ENCODE measurements at regions not wholly inside any gene's neighbourhood (a gene's known extent, or its start where the extent isn't known, plus 50 kb on each side); places are given as distances from the start of the nearest gene placed in this dataset.
"Not testable (repeated sequence)": the region's sequence is repeated elsewhere in the genome, so short reads cannot be mapped to it uniquely, and the experiment has no call there.

DNA sequence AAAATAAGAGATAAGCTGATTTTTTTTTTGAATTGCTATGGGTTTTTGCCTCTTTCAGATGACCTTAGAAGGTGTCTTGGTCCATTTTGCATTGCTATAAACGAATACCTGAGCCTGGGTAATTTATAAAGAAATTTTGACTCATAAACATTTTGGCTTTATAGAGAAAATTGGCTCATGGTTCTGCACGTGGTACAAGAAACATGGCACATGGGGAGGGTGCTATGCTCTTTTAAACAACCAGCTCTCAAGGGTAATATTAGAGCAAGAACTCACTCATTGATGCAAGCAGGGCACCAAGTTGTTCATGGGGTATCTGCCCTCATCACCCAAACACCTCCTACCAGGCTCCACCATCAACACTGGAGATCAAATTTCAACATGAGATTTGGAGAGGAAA is 408.8 kb downstream of the NUP35 start:
- H3K4me3 Mint-ChIP-seq = no peak overlapping the region

DNA sequence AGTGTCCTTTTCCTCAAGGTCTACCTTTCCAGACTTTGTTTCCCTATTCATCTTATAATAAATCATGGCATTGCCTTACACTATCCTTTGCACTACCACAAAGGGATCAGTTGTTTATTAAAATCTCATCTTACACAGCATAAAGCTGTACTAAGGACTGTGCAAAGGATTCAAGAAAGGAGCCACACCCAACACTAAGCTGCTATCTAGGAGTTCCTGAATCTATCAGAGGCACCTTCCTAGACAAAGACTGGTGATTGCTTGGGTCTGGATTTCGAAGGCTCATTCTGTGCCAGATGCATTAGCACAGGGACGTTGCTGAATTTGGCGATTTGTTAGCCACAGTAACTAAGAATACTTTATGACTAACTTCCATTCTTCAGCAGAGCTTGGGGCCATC is 412.0 kb downstream of the NUP35 start:
- Mint-ChIP-seq H3K4me1 (no peaks in the 10 kb centered on the region), H3K27me3 (ENCODE audit: low read depth in 3 of 3) (peaks cover 0 to 6% (median 0%) of the 10 kb centered on the region in 3 donors), H3K9me3 (peaks cover 5 to 43% (median 13%) of the 10 kb centered on the region in 6 donors), H3K4me3 (no peak overlapping the region), H3K36me3 (no peaks in the 10 kb centered on the region), H3K27ac (no peak overlapping the region)
- no peak for DNase-seq

More for the DNA sequence above, 408.8 kb downstream of the NUP35 start:
- DNase-seq = no peak
- H3K9me3 Mint-ChIP-seq = peaks cover 0 to 57% (median 13%) of the 10 kb centered on the region in 6 donors
- H3K27ac Mint-ChIP-seq = no peak overlapping the region
- H3K4me1 Mint-ChIP-seq = no peaks in the 10 kb centered on the region
- no peaks in the 10 kb centered on the region for H3K36me3 Mint-ChIP-seq
- H3K27me3 Mint-ChIP-seq (ENCODE audit: low read depth in 3 of 3) = peaks cover 0 to 9% (median 2%) of the 10 kb centered on the region in 3 donors

DNA sequence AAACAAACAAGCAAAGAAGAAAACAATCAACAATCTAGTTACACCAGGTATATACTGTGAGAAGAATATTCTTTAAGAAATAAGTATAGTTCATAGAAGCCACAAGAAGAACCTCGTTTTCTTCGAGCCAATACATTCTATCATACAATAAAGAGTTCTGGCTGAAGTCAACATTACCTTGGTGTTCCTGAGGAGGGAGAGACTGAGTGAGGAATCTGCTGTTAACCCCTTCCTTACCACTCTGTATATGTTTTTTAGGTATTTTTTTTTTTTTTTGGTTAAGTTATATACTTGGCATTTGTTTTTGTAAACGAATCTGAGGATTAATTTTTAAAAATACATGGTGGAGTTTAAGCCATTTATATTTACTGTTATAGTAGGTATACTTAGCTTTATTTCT is 412.5 kb downstream of the NUP35 start:
- Mint-ChIP-seq H3K36me3 (no peaks in the 10 kb centered on the region), H3K4me3 (no peak overlapping the region), H3K27ac (no peak overlapping the region), H3K9me3 (peaks cover 5 to 43% (median 13%) of the 10 kb centered on the region in 6 donors), H3K4me1 (no peaks in the 10 kb centered on the region), H3K27me3 (ENCODE audit: low read depth in 3 of 3) (peaks cover 0 to 7% (median 0%) of the 10 kb centered on the region in 3 donors)
- DNase-seq = no peak

DNA sequence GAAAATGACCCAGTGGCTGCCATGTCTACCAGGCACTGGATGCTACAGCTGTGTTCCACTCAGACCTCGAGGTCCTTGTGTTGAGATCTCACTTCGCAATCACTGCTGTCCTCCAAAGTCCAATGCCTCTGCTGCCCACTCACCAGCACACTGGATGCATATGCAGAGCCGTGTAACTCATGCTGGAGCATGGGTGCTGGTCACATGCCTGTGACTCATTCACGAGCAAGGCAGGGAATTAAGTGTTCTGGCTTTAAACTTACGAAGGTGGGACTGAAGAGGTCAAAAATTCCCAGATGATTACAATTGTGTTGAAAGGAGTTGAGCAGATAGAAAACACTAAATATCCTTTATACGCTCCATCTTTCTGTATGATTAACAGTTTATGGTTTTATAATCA is 417.5 kb downstream of the NUP35 start:
- DNase-seq = no peak
- H3K4me1 Mint-ChIP-seq = no peaks in the 10 kb centered on the region
- no peak overlapping the region for H3K4me3 Mint-ChIP-seq
- no peak overlapping the region for H3K27ac Mint-ChIP-seq
- H3K27me3 Mint-ChIP-seq (ENCODE audit: low read depth in 3 of 3) = peaks cover 0 to 6% (median 0%) of the 10 kb centered on the region in 3 donors
- H3K9me3 Mint-ChIP-seq = peaks cover 13 to 67% (median 37%) of the 10 kb centered on the region in 6 donors
- no peaks in the 10 kb centered on the region for H3K36me3 Mint-ChIP-seq

DNA sequence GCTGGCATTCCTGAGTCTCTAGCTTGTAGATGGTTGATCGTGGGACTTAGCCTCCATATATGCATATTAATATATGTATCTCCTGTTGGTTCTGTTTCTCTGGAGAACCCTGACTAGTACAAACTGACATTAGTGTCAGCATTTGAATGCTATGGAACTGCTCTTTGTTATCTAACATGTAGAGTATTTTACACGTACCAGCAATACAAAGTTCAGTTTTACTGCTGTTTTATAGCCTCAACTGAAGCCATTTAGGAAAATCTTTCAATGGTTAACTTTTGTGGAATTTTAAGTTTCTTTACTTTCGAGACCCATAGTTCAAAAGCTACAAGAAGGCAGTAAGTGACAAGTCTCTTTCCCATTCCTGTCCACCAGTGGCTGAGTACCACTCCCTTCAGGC is 418.4 kb downstream of the NUP35 start:
- peaks cover 0 to 4% (median 0%) of the 10 kb centered on the region in 3 donors for H3K27me3 Mint-ChIP-seq (ENCODE audit: low read depth in 3 of 3)
- no peaks in the 10 kb centered on the region for H3K4me1 Mint-ChIP-seq
- no peak for DNase-seq
- peaks cover 18 to 65% (median 41%) of the 10 kb centered on the region in 6 donors for H3K9me3 Mint-ChIP-seq
- no peak overlapping the region for H3K4me3 Mint-ChIP-seq
- H3K27ac Mint-ChIP-seq = no peak overlapping the region
- H3K36me3 Mint-ChIP-seq = no peaks in the 10 kb centered on the region

DNA sequence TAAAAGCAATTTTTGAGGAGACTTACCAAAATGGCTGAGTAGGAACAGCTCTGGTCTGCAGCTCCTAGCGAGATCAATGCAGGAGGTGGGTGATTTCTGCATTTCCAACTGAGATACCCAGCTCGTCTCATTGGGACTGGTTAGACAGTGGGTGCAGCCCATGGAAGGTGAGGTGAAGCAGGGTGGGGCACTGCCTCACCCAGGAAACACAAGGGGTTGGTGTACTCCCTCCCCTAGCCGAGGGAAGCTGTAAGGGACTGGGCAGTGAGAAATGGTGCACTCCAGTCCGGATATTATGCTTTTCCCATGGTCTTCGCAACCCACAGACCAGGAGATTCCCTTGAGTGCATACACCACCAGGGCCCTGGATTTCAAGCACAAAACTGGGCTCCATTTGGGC is 419.0 kb downstream of the NUP35 start:
- H3K9me3 Mint-ChIP-seq = peaks cover 21 to 66% (median 44%) of the 10 kb centered on the region in 6 donors

DNA sequence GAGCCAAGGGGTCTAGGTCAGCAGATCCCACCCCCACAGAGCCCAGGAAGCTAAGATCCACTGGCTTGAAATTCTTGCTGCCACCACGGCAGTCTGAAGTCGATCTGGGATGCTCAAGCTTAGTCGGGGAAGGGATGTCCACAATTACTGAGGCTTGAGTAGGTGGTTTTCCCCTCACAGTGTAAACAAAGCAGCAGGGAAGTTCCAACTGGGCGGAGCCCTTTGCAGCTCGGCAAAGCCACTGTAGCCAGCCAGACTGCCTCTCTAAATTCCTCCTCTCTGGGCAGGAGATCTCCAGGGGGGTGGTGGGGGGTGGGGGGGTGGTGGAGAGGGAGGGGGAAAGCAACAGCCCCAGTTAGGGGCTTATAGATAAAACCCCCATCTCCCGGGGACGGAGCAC is 419.5 kb downstream of the NUP35 start:
- peaks cover 21 to 71% (median 49%) of the 10 kb centered on the region in 6 donors for H3K9me3 Mint-ChIP-seq
- H3K27me3 Mint-ChIP-seq (ENCODE audit: low read depth in 3 of 3) = peaks cover 0 to 4% (median 1%) of the 10 kb centered on the region in 3 donors
- no peak overlapping the region for H3K4me3 Mint-ChIP-seq
- no peak overlapping the region for H3K27ac Mint-ChIP-seq
- H3K36me3 Mint-ChIP-seq = no peaks in the 10 kb centered on the region
- no peaks in the 10 kb centered on the region for H3K4me1 Mint-ChIP-seq
- no peak for DNase-seq

More for the DNA sequence above, 419.0 kb downstream of the NUP35 start:
- Mint-ChIP-seq H3K4me1 (no peaks in the 10 kb centered on the region), H3K4me3 (no peak overlapping the region), H3K27ac (no peak overlapping the region), H3K27me3 (ENCODE audit: low read depth in 3 of 3) (peaks cover 0 to 4% (median 1%) of the 10 kb centered on the region in 3 donors), H3K36me3 (no peaks in the 10 kb centered on the region)
- DNase-seq = no peak

DNA sequence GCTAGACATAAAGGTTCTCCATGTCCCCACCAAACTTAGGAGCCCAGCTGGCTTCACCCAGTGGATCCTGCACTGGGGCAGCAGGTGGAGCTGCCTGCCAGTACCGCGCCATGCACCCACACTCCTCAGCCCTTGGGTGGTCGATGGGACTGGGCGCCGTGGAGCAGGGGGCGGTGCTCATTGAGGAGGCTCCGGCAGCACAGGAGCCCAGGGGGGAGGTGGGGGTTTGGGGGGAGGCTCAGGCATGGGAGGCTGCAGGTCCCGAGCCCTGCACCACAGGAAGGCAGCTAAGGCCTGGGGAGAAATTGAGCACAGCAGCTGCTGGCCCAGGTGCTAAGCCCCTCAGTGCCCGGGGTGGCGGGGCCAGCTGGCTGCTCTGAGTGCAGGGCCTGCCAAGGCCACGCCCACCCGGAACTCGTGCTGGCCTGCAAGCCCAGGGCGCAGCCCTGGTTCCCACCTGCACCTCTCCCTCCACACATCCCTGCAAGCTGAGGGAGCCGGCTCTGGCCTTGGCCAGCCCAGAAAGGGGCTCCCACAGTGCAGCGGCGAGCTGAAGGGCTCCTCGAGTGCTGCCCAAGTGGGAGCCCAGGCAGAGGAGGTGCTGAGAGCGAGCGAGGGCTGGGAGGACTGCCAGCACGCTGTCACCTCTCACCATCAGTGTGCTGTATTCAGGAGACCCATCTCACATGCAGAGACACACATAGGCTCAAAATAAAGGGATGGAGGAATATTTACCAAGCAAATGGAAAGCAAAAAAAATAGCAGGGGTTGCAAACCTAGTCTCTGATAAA is 422.5 kb downstream of the NUP35 start:
- peaks cover 18 to 66% (median 55%) of the 10 kb centered on the region in 6 donors for H3K9me3 Mint-ChIP-seq
- H3K4me1 Mint-ChIP-seq; H3K27me3 Mint-ChIP-seq (ENCODE audit: low read depth in 3 of 3): not testable (repeated sequence)

DNA sequence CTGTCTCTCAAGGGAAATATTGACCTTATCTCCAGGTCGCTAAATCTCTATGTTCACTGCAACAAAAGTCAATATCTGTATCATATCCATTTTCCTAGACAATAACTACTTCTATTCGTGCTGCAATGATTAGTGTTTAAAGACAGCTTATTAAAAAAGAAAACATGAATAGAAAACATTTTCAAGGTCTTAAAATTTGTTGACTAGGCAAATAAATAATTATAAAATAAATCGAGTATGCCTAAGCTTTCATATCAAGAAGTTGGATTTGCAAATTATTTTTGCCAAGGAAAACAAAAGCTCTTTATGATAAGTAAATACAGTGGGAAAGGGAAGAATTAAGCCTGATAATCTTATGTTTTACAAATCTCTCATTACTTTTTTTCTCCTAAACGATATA is 428.5 kb downstream of the NUP35 start:
- Mint-ChIP-seq H3K9me3 (peaks cover 7 to 44% (median 26%) of the 10 kb centered on the region in 6 donors), H3K27me3 (ENCODE audit: low read depth in 3 of 3) (peaks cover 0 to 3% (median 3%) of the 10 kb centered on the region in 3 donors), H3K36me3 (no peaks in the 10 kb centered on the region), H3K4me3 (no peak overlapping the region), H3K4me1 (no peaks in the 10 kb centered on the region), H3K27ac (no peak overlapping the region)
- no peak for DNase-seq

More for the DNA sequence above, 422.5 kb downstream of the NUP35 start:
- not testable (repeated sequence) for H3K27ac Mint-ChIP-seq, H3K4me3 Mint-ChIP-seq, H3K36me3 Mint-ChIP-seq, DNase-seq

DNA sequence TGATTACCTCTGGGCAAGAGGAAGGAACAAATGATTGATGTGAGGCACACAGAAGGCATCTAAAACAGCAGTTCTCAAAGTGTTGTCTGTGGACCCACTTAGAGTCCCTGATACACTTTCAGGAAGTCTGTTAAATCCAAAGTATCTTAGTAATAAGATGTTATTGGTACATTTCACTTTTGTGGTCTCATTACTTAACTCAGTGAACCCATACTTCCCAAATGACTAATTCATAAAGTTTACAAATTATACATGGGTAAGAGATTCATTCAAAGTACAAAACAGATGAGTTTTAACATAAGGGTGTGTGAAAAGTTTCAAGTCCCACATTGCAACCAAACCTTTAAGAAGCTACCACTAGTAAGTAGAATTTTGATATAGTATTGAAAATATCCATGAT is 440.5 kb downstream of the NUP35 start:
- no peak overlapping the region for H3K27ac Mint-ChIP-seq
- no peak overlapping the region for H3K4me3 Mint-ChIP-seq

DNA sequence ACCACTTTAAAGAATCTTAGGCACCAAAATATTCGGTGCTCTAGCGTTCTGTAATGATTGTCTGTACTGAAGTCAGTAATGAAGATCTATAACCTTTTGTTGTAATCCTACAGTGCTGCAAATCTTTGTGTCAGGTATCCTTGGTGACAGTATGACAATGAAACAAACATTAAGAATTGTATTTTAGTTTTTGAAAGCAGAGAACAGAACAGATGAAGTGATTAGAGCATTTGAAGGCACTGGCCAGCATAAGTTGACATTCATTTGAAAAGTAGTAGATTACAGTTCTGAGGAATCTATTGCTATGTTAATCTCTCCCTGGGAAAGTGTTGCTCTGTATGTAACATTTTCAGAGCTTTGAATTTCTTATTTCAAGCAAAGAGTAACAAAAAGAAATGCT is 451.2 kb downstream of the NUP35 start:
- H3K27me3 Mint-ChIP-seq (ENCODE audit: low read depth in 3 of 3) = peaks cover 0 to 1% (median 0%) of the 10 kb centered on the region in 3 donors
- peaks cover 10 to 32% (median 20%) of the 10 kb centered on the region in 6 donors for H3K9me3 Mint-ChIP-seq
- no peak overlapping the region for H3K4me3 Mint-ChIP-seq
- H3K4me1 Mint-ChIP-seq = no peaks in the 10 kb centered on the region
- H3K36me3 Mint-ChIP-seq = no peaks in the 10 kb centered on the region
- no peak overlapping the region for H3K27ac Mint-ChIP-seq
- DNase-seq = no peak

More for the DNA sequence above, 440.5 kb downstream of the NUP35 start:
- peaks cover 1 to 34% (median 8%) of the 10 kb centered on the region in 6 donors for H3K9me3 Mint-ChIP-seq
- no peaks in the 10 kb centered on the region for H3K27me3 Mint-ChIP-seq (ENCODE audit: low read depth in 3 of 3)
- DNase-seq = no peak
- no peaks in the 10 kb centered on the region for H3K36me3 Mint-ChIP-seq
- no peaks in the 10 kb centered on the region for H3K4me1 Mint-ChIP-seq

DNA sequence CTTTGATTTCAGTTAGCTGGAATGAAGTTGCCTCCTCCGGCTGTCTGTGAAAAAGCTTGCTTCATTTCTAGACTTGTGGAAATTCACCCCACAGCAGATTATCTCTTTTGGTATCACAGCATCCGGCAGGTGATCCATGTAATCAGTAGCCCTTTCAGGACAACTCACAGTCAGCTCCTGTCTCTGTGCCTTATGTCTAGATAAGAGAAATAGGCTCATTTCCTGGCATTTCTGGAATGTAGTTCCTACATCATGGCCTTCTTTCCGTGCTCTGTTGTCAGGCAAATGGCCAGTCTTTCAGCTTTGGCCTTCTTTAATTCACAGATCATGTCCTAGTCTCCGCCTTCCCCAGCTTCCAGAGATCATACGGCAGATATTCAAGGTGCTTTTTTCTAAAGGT is 455.4 kb downstream of the NUP35 start:
- no peaks in the 10 kb centered on the region for H3K4me1 Mint-ChIP-seq
- peaks cover 0 to 1% (median 0%) of the 10 kb centered on the region in 3 donors for H3K27me3 Mint-ChIP-seq (ENCODE audit: low read depth in 3 of 3)
- no peaks in the 10 kb centered on the region for H3K36me3 Mint-ChIP-seq
- H3K4me3 Mint-ChIP-seq = no peak overlapping the region
- no peak overlapping the region for H3K27ac Mint-ChIP-seq
- peaks cover 6 to 49% (median 20%) of the 10 kb centered on the region in 6 donors for H3K9me3 Mint-ChIP-seq
- no peak for DNase-seq

DNA sequence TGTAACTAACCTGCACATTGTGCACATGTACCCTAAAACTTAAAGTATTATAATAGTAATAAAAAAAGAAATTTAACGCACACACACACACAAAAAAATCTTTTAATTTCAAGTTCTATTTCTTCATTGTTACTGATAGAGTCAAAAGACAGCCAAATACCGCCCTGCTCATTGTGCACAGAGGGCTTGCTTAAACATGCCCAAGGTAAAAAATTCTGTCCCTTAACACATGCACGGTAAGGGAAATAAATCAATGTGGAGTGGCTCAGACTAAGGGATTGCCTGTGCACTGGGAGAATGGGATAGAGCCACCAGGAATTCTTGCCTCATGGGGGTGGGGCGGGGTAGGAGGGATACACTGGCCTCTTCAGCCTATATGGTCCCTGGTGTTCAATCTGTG is 468.0 kb downstream of the NUP35 start:
- no peak overlapping the region for H3K4me3 Mint-ChIP-seq
- H3K27ac Mint-ChIP-seq = no peak overlapping the region
- H3K9me3 Mint-ChIP-seq = peaks cover 7 to 43% (median 20%) of the 10 kb centered on the region in 6 donors
- DNase-seq = no peak
- H3K36me3 Mint-ChIP-seq = no peaks in the 10 kb centered on the region
- H3K4me1 Mint-ChIP-seq = no peaks in the 10 kb centered on the region
- H3K27me3 Mint-ChIP-seq (ENCODE audit: low read depth in 3 of 3) = no peaks in the 10 kb centered on the region

DNA sequence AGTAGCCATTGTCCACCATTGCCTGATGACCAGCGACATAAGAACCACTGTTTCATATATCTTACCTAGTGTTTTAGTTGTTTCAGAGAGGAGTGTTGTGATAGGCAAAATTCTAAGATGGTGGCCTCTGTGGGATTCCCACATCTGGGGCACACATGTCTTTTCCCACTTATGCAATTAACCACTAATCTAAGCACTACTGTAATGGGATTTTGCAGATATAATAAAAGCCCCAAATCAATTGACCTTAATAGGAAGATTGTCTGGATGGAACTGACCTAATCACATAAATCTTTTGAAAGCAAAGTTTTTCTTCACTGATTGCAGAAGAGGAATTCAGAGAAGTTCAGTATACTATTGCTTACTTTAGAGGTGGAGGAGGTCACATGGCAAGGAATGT is 469.9 kb downstream of the NUP35 start:
- no peaks in the 10 kb centered on the region for H3K36me3 Mint-ChIP-seq
- no peak overlapping the region for H3K27ac Mint-ChIP-seq
- no peaks in the 10 kb centered on the region for H3K27me3 Mint-ChIP-seq (ENCODE audit: low read depth in 3 of 3)
- H3K4me1 Mint-ChIP-seq = no peaks in the 10 kb centered on the region
- peaks cover 7 to 51% (median 16%) of the 10 kb centered on the region in 6 donors for H3K9me3 Mint-ChIP-seq
- no peak for DNase-seq
- no peak overlapping the region for H3K4me3 Mint-ChIP-seq

All from immature natural killer cell (primary cell).